Colonic mucosa (tissue), 4 donors: ENCODE measurements at regions not wholly inside any gene's neighbourhood (a gene's known extent, or its start where the extent isn't known, plus 50 kb on each side); places are given as distances from the start of the nearest gene placed in this dataset.
A peak's percentile ranks its signal among the peaks of the same experiment; 100 is the strongest.

Experiments
- DNase-seq: peaks from one replicate; pipeline ENCODE4 v3.0.0-alpha.2; 2020
- H3K27ac ChIP-seq: fragments of 200-600 bp; one replicate; pipeline ENCODE4 v1.8.0; 2021
- H3K27me3 ChIP-seq: fragments of 200-600 bp; one replicate; pipeline ENCODE4 v1.8.0; 2021
- H3K36me3 ChIP-seq: fragments of 200-600 bp; one replicate; pipeline ENCODE4 v1.8.0; 2021
- H3K4me1 ChIP-seq: fragments of 200-600 bp; one replicate; pipeline ENCODE4 v1.8.0; 2021; ENCODE audit warnings: mild to moderate bottlenecking
- H3K4me3 ChIP-seq: fragments of 200-600 bp; one replicate; pipeline ENCODE4 v1.8.0; 2021
- H3K9ac ChIP-seq, 2 donors: one replicate each; pipeline ENCODE4 v1.7.0; 2013; ENCODE audit warnings: control low read depth in 2 of 2, low read depth in 2 of 2, low read length in 2 of 2
- H3K9me3 ChIP-seq: fragments of 200-600 bp; one replicate; pipeline ENCODE4 v1.8.0; 2021
- CTCF ChIP-seq: fragments of 200-600 bp; IDR thresholded peaks from one replicate; pipeline ENCODE4 v1.8.0; 2022; ENCODE audit warnings: antibody characterized with exemption, mild to moderate bottlenecking
- intact Hi-C: fragments of 100-400 bp; cut with DNase I; formaldehyde crosslinking; loops from one replicate; pipeline ENCODE4 v1.14.1; 2022
- donor health status: healthy.
- donor health status: DM: no; HTN: no; CAD: no.
- donor health status: DM: no; HTN: no; CAD: no.

- peak overlapping the region in 1 of 2 donors; percentile 18 for H3K9ac ChIP-seq
- no peaks in the 10 kb centered on the region for H3K36me3 ChIP-seq
- intact Hi-C loops, result no loop called here
- peaks cover 3% of the 10 kb centered on the region for H3K4me1 ChIP-seq
- peak overlapping the region; percentile 39 for H3K27ac ChIP-seq
- H3K9me3 ChIP-seq, result no peaks in the 10 kb centered on the region
- no peak overlapping the region for H3K4me3 ChIP-seq
- H3K27me3 ChIP-seq, result no peaks in the 10 kb centered on the region
- TF ChIP-seq CTCF, result no peak
- DNase-seq, result no peak
Observed at GRCh38 chr17:77354420-77354669, 213.6 kb downstream of the SEC14L1 start.

- no peaks in the 10 kb centered on the region for H3K27me3 ChIP-seq
- TF ChIP-seq CTCF, result no peak
- no peaks in the 10 kb centered on the region for H3K9me3 ChIP-seq
- H3K27ac ChIP-seq, result peak overlapping the region; percentile 39
- H3K4me3 ChIP-seq, result no peak overlapping the region
- peak; percentile 63 for DNase-seq
- peaks cover 3% of the 10 kb centered on the region for H3K4me1 ChIP-seq
- intact Hi-C loops, result no loop called here
- no peak overlapping the region for H3K9ac ChIP-seq
- no peaks in the 10 kb centered on the region for H3K36me3 ChIP-seq
Observed at GRCh38 chr17:77354670-77355455, 214.1 kb downstream of the SEC14L1 start.

- peak overlapping the region; percentile 47 for H3K27ac ChIP-seq
- no peak overlapping the region for H3K4me3 ChIP-seq
- H3K9ac ChIP-seq, result no peak overlapping the region
- TF ChIP-seq CTCF, result no peak
- no peaks in the 10 kb centered on the region for H3K27me3 ChIP-seq
- no peaks in the 10 kb centered on the region for H3K9me3 ChIP-seq
- H3K4me1 ChIP-seq, result no peaks in the 10 kb centered on the region
- H3K36me3 ChIP-seq, result no peaks in the 10 kb centered on the region
- DNase-seq, result peak; percentile 22
- intact Hi-C loops, result no loop called here
Observed at GRCh38 chr17:77356109-77356689, 215.4 kb downstream of the SEC14L1 start.

- Histone ChIP-seq H3K27me3 (no peaks in the 10 kb centered on the region), H3K9me3 (no peaks in the 10 kb centered on the region), H3K27ac (no peak overlapping the region), H3K4me3 (no peak overlapping the region), H3K4me1 (no peaks in the 10 kb centered on the region), H3K36me3 (no peaks in the 10 kb centered on the region), H3K9ac (no peak overlapping the region)
- intact Hi-C loops, result no loop called here
- DNase-seq, result peak; percentile 17
- TF ChIP-seq CTCF, result no peak
Observed at GRCh38 chr17:77356690-77357201, 216.0 kb downstream of the SEC14L1 start.

GRCh38 chr17:77358801-77359200 is 218.0 kb downstream of the SEC14L1 start:
- no peaks in the 10 kb centered on the region for H3K4me1 ChIP-seq
- no peak overlapping the region for H3K27ac ChIP-seq
- H3K9me3 ChIP-seq, result no peaks in the 10 kb centered on the region
- intact Hi-C loops, result no loop called here
- no peaks in the 10 kb centered on the region for H3K27me3 ChIP-seq
- no peak overlapping the region for H3K9ac ChIP-seq
- no peak overlapping the region for H3K4me3 ChIP-seq
- DNase-seq, result peak; percentile 12
- no peak for TF ChIP-seq CTCF
- no peaks in the 10 kb centered on the region for H3K36me3 ChIP-seq
